Mesendoderm (in vitro differentiated cells): ENCODE measurements at regions not wholly inside any gene's neighbourhood (a gene's known extent, or its start where the extent isn't known, plus 50 kb on each side); places are given as distances from the start of the nearest gene placed in this dataset.
"Not testable (repeated sequence)": the region's sequence is repeated elsewhere in the genome, so short reads cannot be mapped to it uniquely, and the experiment has no call there.

Experiments
- DNase-seq: peaks from one replicate; pipeline ENCODE4 v3.0.0; 2013
- H2AK5ac ChIP-seq: 2 replicates; pipeline ENCODE4 v1.6.1; 2013; ENCODE audit warnings: low read length, inconsistent platforms
- H2BK120ac ChIP-seq: 2 replicates; pipeline ENCODE4 v1.6.1; 2013; ENCODE audit warnings: low read depth, mild to moderate bottlenecking, low read length, moderate library complexity, mixed read lengths
- H2BK15ac ChIP-seq: replicated peaks from 2 replicates; pipeline ENCODE4 v1.6.1; 2013; ENCODE audit warnings: low read depth, mild to moderate bottlenecking, moderate library complexity
- H2BK5ac ChIP-seq: 2 replicates; pipeline ENCODE4 v1.6.1; 2013; ENCODE audit warnings: low read length, inconsistent platforms
- H3K18ac ChIP-seq: 2 replicates; pipeline ENCODE4 v1.6.1; 2013; ENCODE audit warnings: mild to moderate bottlenecking, low read length, mixed read lengths
- H3K23ac ChIP-seq: one replicate; pipeline ENCODE4 v1.6.1; 2013; ENCODE audit warnings: low read length
- H3K27ac ChIP-seq: 2 replicates; pipeline ENCODE4 v1.5.1; 2013; ENCODE audit warnings: low read depth, mild to moderate bottlenecking, inconsistent platforms, low read length, moderate library complexity
- H3K27me3 ChIP-seq: 2 replicates; pipeline ENCODE4 v1.6.1; 2013; ENCODE audit warnings: low read length, control low read depth, mild to moderate bottlenecking, inconsistent platforms; ENCODE audit not compliant: insufficient read depth, poor library complexity
- H3K36me3 ChIP-seq: 2 replicates; pipeline ENCODE4 v1.6.1; 2013; ENCODE audit warnings: low read length, inconsistent platforms; ENCODE audit not compliant: control insufficient read depth, insufficient read depth
- H3K4ac ChIP-seq: one replicate; pipeline ENCODE4 v1.6.1; 2013; ENCODE audit warnings: low read depth, mild to moderate bottlenecking, low read length, moderate library complexity
- H3K4me1 ChIP-seq: 2 replicates; pipeline ENCODE4 v1.6.1; 2013; ENCODE audit warnings: low read depth, low read length, inconsistent platforms; ENCODE audit not compliant: control insufficient read depth
- H3K4me2 ChIP-seq: 2 replicates; pipeline ENCODE4 v1.6.1; 2013; ENCODE audit warnings: low read length
- H3K4me3 ChIP-seq: 2 replicates; pipeline ENCODE4 v1.5.1; 2013; ENCODE audit warnings: mild to moderate bottlenecking, low read length
- H3K56ac ChIP-seq: one replicate; pipeline ENCODE4 v1.6.1; 2013; ENCODE audit warnings: low read length
- H3K79me1 ChIP-seq: 2 replicates; pipeline ENCODE4 v1.6.1; 2013; ENCODE audit warnings: low read length, inconsistent platforms
- H3K79me2 ChIP-seq: 2 replicates; pipeline ENCODE4 v1.6.1; 2013; ENCODE audit warnings: mild to moderate bottlenecking, low read length; ENCODE audit not compliant: control insufficient read depth, insufficient read depth
- H3K9ac ChIP-seq: 2 replicates; pipeline ENCODE4 v1.6.1; 2013; ENCODE audit warnings: low read length, inconsistent platforms
- H4K5ac ChIP-seq: one replicate; pipeline ENCODE4 v1.6.1; 2013; ENCODE audit warnings: low read length
- H4K8ac ChIP-seq: one replicate; pipeline ENCODE4 v1.6.1; 2013; ENCODE audit warnings: low read depth, mild to moderate bottlenecking, control low read depth, low read length, moderate library complexity
- WGBS: extraction: QIAGEN DNeasy Blood & Tissue Kit; methylation state at CpG from one replicate; pipeline ENCODE4 v1.1.7; 2013; ENCODE audit warnings: low lambda C conversion rate, missing lambda C conversion rate; ENCODE audit not compliant: insufficient coverage; ENCODE audit errors: extremely low coverage; 5-methylcytosine and 5-hydroxymethylcytosine counted together

DNA sequence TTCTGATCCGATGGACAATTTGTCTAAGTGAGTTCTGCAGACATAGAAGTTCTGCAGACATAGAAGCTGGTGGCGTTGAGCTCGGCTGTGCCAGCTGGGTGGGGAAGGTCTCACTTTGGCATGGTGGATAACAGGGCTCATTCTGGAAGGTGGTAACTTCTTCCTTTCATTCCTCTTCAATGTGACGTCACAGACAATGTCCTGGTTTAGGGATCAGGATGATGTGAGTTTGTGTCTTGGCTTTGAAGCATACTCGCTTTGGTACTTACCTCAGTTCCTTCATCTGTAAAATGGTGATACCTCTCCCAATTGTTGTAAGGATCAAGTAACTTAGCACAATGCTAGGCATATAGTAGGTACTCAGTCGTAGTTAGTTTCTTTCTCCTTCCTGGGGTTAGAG is 408.8 kb upstream of the ASIC2 start:
- H3K4me1 ChIP-seq, result no peaks in the 10 kb centered on the region
- no peak overlapping the region for H3K23ac ChIP-seq
- H2AK5ac ChIP-seq, result no peak overlapping the region
- no peaks in the 10 kb centered on the region for H3K79me1 ChIP-seq
- H3K4ac ChIP-seq, result no peak overlapping the region
- H3K4me2 ChIP-seq, result no peak overlapping the region
- H3K18ac ChIP-seq, result no peak overlapping the region
- no peak overlapping the region for H2BK5ac ChIP-seq
- no peak overlapping the region for H3K9ac ChIP-seq
- no peak overlapping the region for H4K8ac ChIP-seq
- no peaks in the 10 kb centered on the region for H3K79me2 ChIP-seq
- H3K4me3 ChIP-seq, result no peak overlapping the region
- no peak overlapping the region for H4K5ac ChIP-seq
- H2BK120ac ChIP-seq, result no peak overlapping the region
- no peak overlapping the region for H2BK15ac ChIP-seq
- H3K56ac ChIP-seq, result no peak overlapping the region
- no CpG with 5 or more reads among the region's 6 CpGs for WGBS
- H3K27ac ChIP-seq, result no peak overlapping the region
- no peaks in the 10 kb centered on the region for H3K36me3 ChIP-seq
- H3K27me3 ChIP-seq, result no peaks in the 10 kb centered on the region
- DNase-seq, result no peak

DNA sequence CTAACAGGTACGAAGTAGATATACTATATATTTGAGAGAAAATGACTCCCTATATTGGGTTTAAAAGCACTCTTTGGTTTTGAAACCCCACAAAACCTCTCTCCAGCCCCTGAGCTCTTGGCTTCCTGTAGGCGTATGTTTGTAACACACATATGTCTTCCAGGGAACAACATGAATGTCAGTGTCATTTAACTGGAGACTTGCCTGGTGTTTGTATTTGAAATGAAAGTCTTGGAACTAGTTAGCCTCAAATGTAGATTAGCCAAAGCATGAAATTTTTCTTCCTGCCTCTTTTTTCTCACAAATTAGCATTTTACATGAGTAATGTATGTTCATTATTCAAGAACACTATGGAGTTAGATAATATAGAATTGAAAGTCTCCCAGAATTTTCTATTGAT is 411.8 kb upstream of the ASIC2 start:
- H3K56ac ChIP-seq, result no peak overlapping the region

GRCh38 chr17:33709881-33710280 is 416.8 kb upstream of the ASIC2 start:
- H2AK5ac ChIP-seq, result no peak overlapping the region
- no peak overlapping the region for H2BK120ac ChIP-seq
- no peak for DNase-seq
- H4K8ac ChIP-seq, result no peak overlapping the region
- no peak overlapping the region for H3K9ac ChIP-seq
- no peak overlapping the region for H3K18ac ChIP-seq
- no peaks in the 10 kb centered on the region for H3K4me1 ChIP-seq
- no peaks in the 10 kb centered on the region for H3K79me1 ChIP-seq
- no peak overlapping the region for H3K23ac ChIP-seq
- no peak overlapping the region for H4K5ac ChIP-seq
- H3K27ac ChIP-seq, result no peak overlapping the region
- H2BK15ac ChIP-seq, result no peak overlapping the region
- H3K79me2 ChIP-seq, result no peaks in the 10 kb centered on the region
- no peak overlapping the region for H3K4ac ChIP-seq
- H3K4me3 ChIP-seq, result no peak overlapping the region
- H2BK5ac ChIP-seq, result no peak overlapping the region
- H3K36me3 ChIP-seq, result no peaks in the 10 kb centered on the region
- no peaks in the 10 kb centered on the region for H3K27me3 ChIP-seq
- no peak overlapping the region for H3K4me2 ChIP-seq
- H3K56ac ChIP-seq, result no peak overlapping the region
- no CpG with 5 or more reads among the region's 2 CpGs for WGBS

More for the DNA sequence above, 411.8 kb upstream of the ASIC2 start:
- H3K36me3 ChIP-seq, result no peaks in the 10 kb centered on the region
- H3K79me1 ChIP-seq, result no peaks in the 10 kb centered on the region
- no peak overlapping the region for H2BK15ac ChIP-seq
- H3K4me3 ChIP-seq, result no peak overlapping the region
- H3K4me1 ChIP-seq, result no peaks in the 10 kb centered on the region
- H3K27me3 ChIP-seq, result no peaks in the 10 kb centered on the region
- no peak overlapping the region for H4K8ac ChIP-seq
- no peak overlapping the region for H2AK5ac ChIP-seq
- H4K5ac ChIP-seq, result no peak overlapping the region
- H3K4me2 ChIP-seq, result no peak overlapping the region
- H2BK120ac ChIP-seq, result no peak overlapping the region
- H3K23ac ChIP-seq, result no peak overlapping the region
- H3K9ac ChIP-seq, result no peak overlapping the region
- H3K4ac ChIP-seq, result no peak overlapping the region
- WGBS, result no CpG with 5 or more reads among the region's 2 CpGs
- H3K18ac ChIP-seq, result no peak overlapping the region
- no peak overlapping the region for H3K27ac ChIP-seq
- H3K79me2 ChIP-seq, result no peaks in the 10 kb centered on the region
- no peak overlapping the region for H2BK5ac ChIP-seq
- no peak for DNase-seq

DNA sequence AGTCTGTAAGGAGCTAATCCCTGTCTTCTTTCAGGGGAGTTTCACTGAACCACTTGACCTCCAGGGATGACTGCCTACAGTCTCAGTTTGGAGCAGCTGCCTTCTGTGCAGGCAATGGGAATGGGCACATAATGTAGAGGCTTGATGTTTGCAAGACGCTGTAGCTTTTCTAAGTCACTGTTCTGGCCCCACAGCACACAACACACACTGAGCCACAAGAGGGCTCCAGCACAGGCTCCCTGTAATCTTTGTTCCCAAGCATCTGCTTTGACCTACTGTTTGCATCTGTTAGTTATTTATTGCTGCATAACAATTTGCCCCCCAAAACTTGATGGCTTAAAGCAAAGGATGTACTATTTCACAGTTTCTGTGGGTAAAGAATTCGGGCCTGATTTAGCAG is 419.0 kb upstream of the ASIC2 start:
- H2BK120ac ChIP-seq, result no peak overlapping the region
- H3K56ac ChIP-seq, result no peak overlapping the region
- H3K79me2 ChIP-seq, result no peaks in the 10 kb centered on the region
- H3K36me3 ChIP-seq, result no peaks in the 10 kb centered on the region
- H3K27me3 ChIP-seq, result no peaks in the 10 kb centered on the region
- no peak overlapping the region for H2BK15ac ChIP-seq
- H2AK5ac ChIP-seq, result no peak overlapping the region
- no peak overlapping the region for H3K4me3 ChIP-seq
- H3K79me1 ChIP-seq, result no peaks in the 10 kb centered on the region
- H3K27ac ChIP-seq, result no peak overlapping the region
- no peak overlapping the region for H2BK5ac ChIP-seq
- no CpG with 5 or more reads among the region's 2 CpGs for WGBS
- H4K5ac ChIP-seq, result no peak overlapping the region
- H3K23ac ChIP-seq, result no peak overlapping the region
- H3K4ac ChIP-seq, result no peak overlapping the region
- no peak overlapping the region for H4K8ac ChIP-seq
- no peak overlapping the region for H3K4me2 ChIP-seq
- H3K18ac ChIP-seq, result no peak overlapping the region
- no peaks in the 10 kb centered on the region for H3K4me1 ChIP-seq
- DNase-seq, result peak; percentile 11
- no peak overlapping the region for H3K9ac ChIP-seq

- no peaks in the 10 kb centered on the region for H3K79me1 ChIP-seq
- H3K18ac ChIP-seq, result no peak overlapping the region
- WGBS, result no CpG with 5 or more reads among the region's 2 CpGs
- no peak overlapping the region for H4K8ac ChIP-seq
- no peak overlapping the region for H3K4me3 ChIP-seq
- no peak overlapping the region for H3K4ac ChIP-seq
- H3K79me2 ChIP-seq, result no peaks in the 10 kb centered on the region
- no peaks in the 10 kb centered on the region for H3K27me3 ChIP-seq
- no peaks in the 10 kb centered on the region for H3K36me3 ChIP-seq
- DNase-seq, result no peak
- H2BK120ac ChIP-seq, result no peak overlapping the region
- H3K4me2 ChIP-seq, result no peak overlapping the region
- H3K9ac ChIP-seq, result no peak overlapping the region
- no peak overlapping the region for H3K56ac ChIP-seq
- no peak overlapping the region for H2AK5ac ChIP-seq
- H3K23ac ChIP-seq, result no peak overlapping the region
- H2BK5ac ChIP-seq, result no peak overlapping the region
- H3K4me1 ChIP-seq, result no peaks in the 10 kb centered on the region
- no peak overlapping the region for H2BK15ac ChIP-seq
- no peak overlapping the region for H4K5ac ChIP-seq
- no peak overlapping the region for H3K27ac ChIP-seq
Measured at GRCh38 chr17:33716957-33717356, 423.9 kb upstream of the ASIC2 start.

GRCh38 chr17:33723736-33724135 is 430.6 kb upstream of the ASIC2 start:
- not testable (repeated sequence) for H3K36me3 ChIP-seq, H3K4me3 ChIP-seq, H4K5ac ChIP-seq, H3K4me2 ChIP-seq, H3K9ac ChIP-seq, H3K4me1 ChIP-seq, H2BK15ac ChIP-seq, H3K18ac ChIP-seq, H2AK5ac ChIP-seq, H3K79me1 ChIP-seq, H3K23ac ChIP-seq, H3K27me3 ChIP-seq, H3K56ac ChIP-seq, H2BK5ac ChIP-seq, H3K4ac ChIP-seq, H3K27ac ChIP-seq, H4K8ac ChIP-seq, H3K79me2 ChIP-seq, DNase-seq, H2BK120ac ChIP-seq
- no CpG with 5 or more reads among the region's 3 CpGs for WGBS
